HCT116 (cell line): ENCODE measurements at regions not wholly inside any gene's neighbourhood (a gene's known extent, or its start where the extent isn't known, plus 50 kb on each side); places are given as distances from the start of the nearest gene placed in this dataset.

Experiments used
- ATAC-seq: fragments of 200-7000 bp; cut with Tn5 transposase; 2 replicates; pipeline ENCODE4 v1.9.1; 2020; ENCODE audit warnings: mild to moderate bottlenecking, moderate library complexity
- BruUV-seq: library from RNA; stranded (reverse); fragments of 400-500 nt; replicated peaks from 2 replicates; lab custom pipeline; 2021; lab: Mats Ljungman, UMichigan
- CTCF ChIA-PET: fragments of 300-600 bp; sonication (Branson Sonifier 250); formaldehyde crosslinking; loops from one replicate; lab custom pipeline; 2021; ENCODE audit warnings: antibody characterized with exemption; lab: Charles Lee
- POLR2A ChIA-PET: fragments of 300-600, 350-600 bp; sonication (Branson Sonifier 250); formaldehyde crosslinking; loops from one replicate; lab custom pipeline; 2021; ENCODE audit warnings: antibody characterized with exemption; lab: Charles Lee
- RAD21 ChIA-PET, 2 experiments: fragments of 300-600 bp; sonication (Branson Sonifier 250); formaldehyde crosslinking; loops; one replicate each; lab custom pipeline; 2023; ENCODE audit warnings: low total read pairs in 2 of 2; ENCODE audit not compliant: uncharacterized antibody in 2 of 2, unreplicated experiment in 2 of 2, low non-redundant PET in 1 of 2; lab: Charles Lee
- DNase-seq: peaks from one replicate; pipeline ENCODE4 v3.0.0-alpha.2; 2010; ENCODE audit warnings: low read depth, low spot score
- H2AFZ ChIP-seq: fragments of 200-600 bp; shearing (Covaris generic), sonication (generic); 2 replicates; pipeline ENCODE4 v1.6.1; 2017; ENCODE audit warnings: low read depth, mixed run types, mixed read lengths, antibody characterized with exemption, low read length; ENCODE audit not compliant: poor library complexity, severe bottlenecking
- H3K27ac ChIP-seq: 2 replicates; pipeline ENCODE4 v1.5.1; 2012; ENCODE audit warnings: low read depth, low read length
- H3K27me3 ChIP-seq: fragments of 200-600 bp; sonication (generic); 2 replicates; pipeline ENCODE4 v1.6.1; 2016; ENCODE audit warnings: mixed run types, low read length, mixed read lengths; ENCODE audit not compliant: insufficient read depth
- H3K36me3 ChIP-seq, 2 experiments: fragments of 200-500 bp in 1 of 2; fragments of 200-600 bp in 1 of 2; sonication (Bioruptor generic) in 1 of 2; sonication (generic) in 1 of 2; 2 replicates each; pipeline versions ENCODE4 v1.5.1 to v1.6.1; 2014 to 2016; ENCODE audit warnings: low read length in 2 of 2, inconsistent platforms in 1 of 2, mixed read lengths in 1 of 2, mixed run types in 1 of 2; ENCODE audit not compliant: insufficient read depth in 2 of 2, control insufficient read depth in 1 of 2
- H3K4me1 ChIP-seq, 2 experiments: fragments of 200-600 bp in 1 of 2; sonication (generic) in 1 of 2; 2 replicates each; pipeline versions ENCODE4 v1.5.1 to v1.6.1; 2012 to 2017; ENCODE audit warnings: low read length in 2 of 2, inconsistent platforms in 1 of 2, mild to moderate bottlenecking in 1 of 2, mixed read lengths in 1 of 2, mixed run types in 1 of 2, moderate library complexity in 1 of 2; ENCODE audit not compliant: insufficient read depth in 2 of 2, control insufficient read depth in 1 of 2
- H3K4me2 ChIP-seq: fragments of 200-600 bp; sonication (generic); 2 replicates; pipeline ENCODE4 v1.6.1; 2017; ENCODE audit warnings: mixed run types, low read length, mixed read lengths
- H3K4me3 ChIP-seq, 2 experiments: fragments of 200-600 bp in 1 of 2; sonication (generic) in 1 of 2; replicated peaks in 1 of 2; 2 replicates each; pipeline ENCODE4 v1.5.1; 2011 to 2016; ENCODE audit warnings: low read length in 2 of 2, control low read depth in 1 of 2, low read depth in 1 of 2, mild to moderate bottlenecking in 1 of 2, mixed read lengths in 1 of 2, mixed run types in 1 of 2
- H3K79me2 ChIP-seq: fragments of 200-600 bp; sonication (generic); 2 replicates; pipeline ENCODE4 v1.6.1; 2017; ENCODE audit warnings: mild to moderate bottlenecking, mixed run types, low read length, moderate library complexity, mixed read lengths; ENCODE audit not compliant: insufficient read depth
- H3K9ac ChIP-seq: fragments of 200-600 bp; sonication (generic); 2 replicates; pipeline ENCODE4 v1.6.1; 2016; ENCODE audit warnings: low read length, mixed read lengths
- H3K9me2 ChIP-seq: fragments of 200-600 bp; sonication (generic), shearing (Covaris generic); 2 replicates; pipeline ENCODE4 v1.6.1; 2017; ENCODE audit warnings: mixed run types, mild to moderate bottlenecking, moderate library complexity; ENCODE audit not compliant: insufficient read depth
- H3K9me3 ChIP-seq, 2 experiments: fragments of 200-500 bp in 1 of 2; fragments of 200-600 bp in 1 of 2; sonication (Bioruptor generic) in 1 of 2; sonication (generic) in 1 of 2; 2 replicates each; pipeline ENCODE4 v1.6.1; 2014 to 2017; ENCODE audit warnings: low read length in 2 of 2, mixed read lengths in 2 of 2, inconsistent platforms in 1 of 2, low read depth in 1 of 2, mild to moderate bottlenecking in 1 of 2, mixed run types in 1 of 2, moderate library complexity in 1 of 2; ENCODE audit not compliant: control insufficient read depth in 1 of 2, insufficient read depth in 1 of 2
- H4K20me1 ChIP-seq: fragments of 200-600 bp; sonication (generic), shearing (Covaris generic); 2 replicates; pipeline ENCODE4 v1.6.1; 2017; ENCODE audit warnings: mixed run types, mild to moderate bottlenecking, moderate library complexity; ENCODE audit not compliant: insufficient read depth
- ATF3 ChIP-seq: IDR thresholded peaks from 2 replicates; pipeline ENCODE4 v1.6.1; 2012
- CEBPB ChIP-seq: IDR thresholded peaks from 2 replicates; pipeline ENCODE4 v1.6.1; 2012; ENCODE audit warnings: low read depth
- EGR1 ChIP-seq: IDR thresholded peaks from 2 replicates; pipeline ENCODE4 v1.6.1; 2012; ENCODE audit warnings: low read depth
- ELF1 ChIP-seq: IDR thresholded peaks from 2 replicates; pipeline ENCODE4 v1.6.1; 2012; ENCODE audit warnings: low read depth, borderline replicate concordance
- EZH2 ChIP-seq: fragments of 200-600 bp; sonication (generic); IDR thresholded peaks from 2 replicates; pipeline ENCODE4 v1.6.1; 2017; ENCODE audit warnings: antibody characterized with exemption, mixed run types
- EZH2phosphoT487 ChIP-seq: fragments of 200-600 bp; IDR thresholded peaks from 2 replicates; pipeline ENCODE4 v1.6.1; 2018; ENCODE audit warnings: antibody characterized with exemption, borderline replicate concordance
- FOSL1 ChIP-seq: IDR thresholded peaks from 2 replicates; pipeline ENCODE4 v1.6.1; 2012; ENCODE audit warnings: low read depth
- JUND ChIP-seq: IDR thresholded peaks from 2 replicates; pipeline ENCODE4 v1.6.1; 2012
- MAX ChIP-seq: IDR thresholded peaks from 2 replicates; pipeline ENCODE4 v1.6.1; 2012
- POLR2AphosphoS5 ChIP-seq: IDR thresholded peaks from 2 replicates; pipeline ENCODE4 v1.6.1; 2011; ENCODE audit warnings: mild to moderate bottlenecking, low read depth, low read length, moderate library complexity
- REST ChIP-seq: IDR thresholded peaks from 2 replicates; pipeline ENCODE4 v1.6.1; 2012; ENCODE audit warnings: low read depth
- SIN3A ChIP-seq: IDR thresholded peaks from 2 replicates; pipeline ENCODE4 v1.6.1; 2012; ENCODE audit warnings: low read depth
- SRF ChIP-seq: IDR thresholded peaks from 2 replicates; pipeline ENCODE4 v1.6.1; 2012; ENCODE audit warnings: low read depth
- TCF7L2 ChIP-seq: IDR thresholded peaks from 2 replicates; pipeline ENCODE4 v1.7.0; 2011; ENCODE audit warnings: borderline replicate concordance, inconsistent platforms; ENCODE audit not compliant: insufficient read depth, insufficient read length; ENCODE audit errors: extremely low read depth
- YY1 ChIP-seq: IDR thresholded peaks from 2 replicates; pipeline ENCODE4 v1.6.1; 2011; ENCODE audit warnings: low read length, low read depth, moderate library complexity, mild to moderate bottlenecking; ENCODE audit not compliant: insufficient replicate concordance; ENCODE audit errors: extremely low read depth
- ZFX ChIP-seq: fragments of 450-650 bp; IDR thresholded peaks from 2 replicates; pipeline ENCODE4 v1.6.1; 2017
- ZNF274 ChIP-seq: fragments of 200-500 bp; sonication (Bioruptor generic); IDR thresholded peaks from 2 replicates; pipeline ENCODE4 v1.6.1; 2014; ENCODE audit warnings: mild to moderate bottlenecking, low read depth, low read length, inconsistent platforms
- intact Hi-C: fragments of 100-400 bp; cut with micrococcal nuclease; formaldehyde crosslinking; loops from 2 replicates; pipeline ENCODE4 v1.10.0; 2022

- H3K9me2 ChIP-seq, result no peaks in the 10 kb centered on the region
- no peak overlapping the region for H2AFZ ChIP-seq
- peaks cover 0 to 9% of the 10 kb centered on the region in 2 experiments; a peak in 1 of 4 replicates for H3K9me3 ChIP-seq
- H3K27me3 ChIP-seq, result no peaks in the 10 kb centered on the region
- H3K36me3 ChIP-seq, result no peaks in the 10 kb centered on the region
- intact Hi-C loops, result no loop called here
- RAD21 ChIA-PET, result no interaction called here
- peaks cover 8 to 28% of the 10 kb centered on the region in 2 experiments for H3K4me1 ChIP-seq
- no peaks in the 10 kb centered on the region for H3K79me2 ChIP-seq
- CTCF ChIA-PET, result no interaction called here
- POLR2A ChIA-PET, result no interaction called here
- no peak for ATAC-seq
- no peak overlapping the region for H3K4me3 ChIP-seq
- DNase-seq, result no peak
- TF ChIP-seq MAX, result no peak
- no peak for TF ChIP-seq ATF3
- no peak for TF ChIP-seq SIN3A
- TF ChIP-seq YY1, result no peak
- TF ChIP-seq SRF, result no peak
- TF ChIP-seq CEBPB, result no peak
- TF ChIP-seq ZNF274, result no peak
- no peak for TF ChIP-seq EZH2
- TF ChIP-seq EZH2phosphoT487, result no peak
- no peak overlapping the region for H3K27ac ChIP-seq
- no peak overlapping the region for H3K4me2 ChIP-seq
- no TSS peak for BruUV-seq
- no peaks in the 10 kb centered on the region for H4K20me1 ChIP-seq
- no peak overlapping the region for H3K9ac ChIP-seq
Observed at GRCh38 chr1:93743465-93743864, 61.8 kb upstream of the BCAR3 start.

- no peaks in the 10 kb centered on the region for H3K9me2 ChIP-seq
- no peaks in the 10 kb centered on the region for H3K27me3 ChIP-seq
- no peaks in the 10 kb centered on the region for H3K79me2 ChIP-seq
- H2AFZ ChIP-seq, result no peak overlapping the region
- ATAC-seq, result no peak
- peaks cover 19 to 56% of the 10 kb centered on the region in 2 experiments for H3K4me1 ChIP-seq
- intact Hi-C loops, result no loop called here
- no peak overlapping the region for H3K27ac ChIP-seq
- ChIA-PET RAD21 (no interaction called here), POLR2A (interaction anchor here (1.5 kb wide), 1 partner anchor 14 kb away, joined by 4 read pairs; no protein-coding TSS in a partner anchor), CTCF (no interaction called here)
- H4K20me1 ChIP-seq, result no peaks in the 10 kb centered on the region
- no peak overlapping the region for H3K4me3 ChIP-seq
- H3K9me3 ChIP-seq, result no peaks in the 10 kb centered on the region
- no peak for DNase-seq
- no peaks in the 10 kb centered on the region for H3K36me3 ChIP-seq
- BruUV-seq, result no TSS peak
- no peak overlapping the region for H3K4me2 ChIP-seq
- H3K9ac ChIP-seq, result no peak overlapping the region
- TF ChIP-seq FOSL1 (no peak), JUND (no peak), CEBPB (no peak), REST (no peak), ZNF274 (no peak), EGR1 (no peak), SIN3A (no peak), POLR2AphosphoS5 (no peak), ELF1 (no peak), TCF7L2 (no peak), ZFX (no peak), EZH2 (no peak)
Observed at GRCh38 chr1:93740601-93741031, 59.0 kb upstream of the BCAR3 start.
